Fibroblast of mammary gland (primary cell): ENCODE measurements at regions not wholly inside any gene's neighbourhood (a gene's known extent, or its start where the extent isn't known, plus 50 kb on each side); places are given as distances from the start of the nearest gene placed in this dataset.
"Not testable (repeated sequence)": the region's sequence is repeated elsewhere in the genome, so short reads cannot be mapped to it uniquely, and the experiment has no call there.

Experiments
- DNase-seq: peaks from one replicate; pipeline ENCODE4 v3.0.0-alpha.2; 2010; ENCODE audit warnings: low read depth
- H3K4me3 ChIP-seq: 2 replicates; pipeline ENCODE4 v1.5.1; 2011; ENCODE audit warnings: low read depth, mild to moderate bottlenecking, low read length, moderate library complexity; ENCODE audit not compliant: control insufficient read depth

DNA sequence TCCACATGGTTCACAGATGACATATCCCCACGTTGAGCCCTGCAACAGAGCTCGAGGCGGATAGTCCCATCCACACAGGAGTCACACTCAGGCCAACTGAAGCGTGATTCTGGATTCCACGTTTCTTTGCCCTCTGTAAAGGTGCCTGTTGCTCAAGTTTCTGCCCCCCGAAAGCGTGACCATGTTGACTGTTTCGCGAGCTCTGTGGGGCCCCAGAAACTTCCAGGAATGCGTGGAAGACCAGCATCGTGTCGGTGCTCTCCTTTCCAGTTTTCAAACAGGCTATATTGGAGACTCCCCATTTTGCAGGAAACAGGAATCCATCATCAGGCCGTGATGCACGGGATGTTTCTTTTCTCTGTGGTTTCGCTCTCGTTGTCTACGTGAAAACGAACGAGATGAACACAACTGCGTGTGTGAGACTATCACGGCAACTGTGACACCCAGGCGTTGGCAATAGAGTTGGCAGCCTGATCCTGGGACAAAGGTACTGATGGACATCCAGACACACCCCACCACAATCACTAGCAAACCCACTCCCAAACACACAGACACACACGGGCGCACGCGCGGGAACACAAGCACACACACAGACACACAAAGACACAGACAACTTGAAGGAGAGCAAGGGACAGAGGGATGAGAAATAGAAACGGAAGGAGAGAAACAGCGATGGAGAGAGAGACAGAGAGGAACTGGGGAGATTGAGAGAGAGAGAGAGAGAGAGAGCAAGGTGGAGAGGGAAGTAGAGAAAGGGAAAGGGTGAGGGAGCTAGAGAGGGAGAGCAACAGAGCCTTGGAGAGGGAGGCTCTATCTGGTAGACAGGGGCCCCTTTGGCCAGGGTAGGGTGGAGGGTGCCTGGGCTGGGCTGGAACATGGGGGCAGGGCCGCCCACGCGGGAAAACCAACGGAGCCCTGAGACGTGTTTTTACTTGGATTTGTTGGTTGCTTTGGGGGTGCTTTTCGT lies 1609.3 kb downstream of the SPATA31A7 start:
- DNase-seq: peak; percentile 32
- peak overlapping the region; percentile 23 for H3K4me3 ChIP-seq

DNA sequence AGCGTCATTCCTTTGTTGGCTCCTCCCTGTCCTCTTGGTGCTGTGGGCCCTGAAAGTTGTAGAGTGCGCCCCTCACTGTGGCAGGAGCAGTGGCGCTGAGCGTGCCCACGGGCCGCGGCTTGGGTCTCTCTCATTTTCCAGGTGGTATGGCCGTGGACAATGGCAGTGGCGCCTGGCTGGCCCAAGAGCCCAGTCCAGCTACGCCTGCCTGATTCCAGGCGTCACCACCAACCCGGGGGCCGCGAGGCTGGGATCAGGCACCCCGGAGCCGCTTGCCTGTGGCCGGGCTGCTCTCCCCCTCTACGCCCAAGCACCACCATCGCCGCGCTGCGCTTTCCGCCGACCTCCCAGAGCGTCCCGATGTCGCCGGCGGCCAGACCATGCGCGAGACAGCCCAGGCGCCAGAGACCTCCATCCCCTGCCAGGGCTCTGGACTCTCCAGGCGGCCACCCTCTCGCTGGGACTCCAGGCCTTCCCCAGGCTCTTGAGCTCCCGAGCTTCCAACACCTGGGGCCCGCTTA lies 1610.1 kb downstream of the SPATA31A7 start:
- not testable (repeated sequence) for DNase-seq, H3K4me3 ChIP-seq

DNA sequence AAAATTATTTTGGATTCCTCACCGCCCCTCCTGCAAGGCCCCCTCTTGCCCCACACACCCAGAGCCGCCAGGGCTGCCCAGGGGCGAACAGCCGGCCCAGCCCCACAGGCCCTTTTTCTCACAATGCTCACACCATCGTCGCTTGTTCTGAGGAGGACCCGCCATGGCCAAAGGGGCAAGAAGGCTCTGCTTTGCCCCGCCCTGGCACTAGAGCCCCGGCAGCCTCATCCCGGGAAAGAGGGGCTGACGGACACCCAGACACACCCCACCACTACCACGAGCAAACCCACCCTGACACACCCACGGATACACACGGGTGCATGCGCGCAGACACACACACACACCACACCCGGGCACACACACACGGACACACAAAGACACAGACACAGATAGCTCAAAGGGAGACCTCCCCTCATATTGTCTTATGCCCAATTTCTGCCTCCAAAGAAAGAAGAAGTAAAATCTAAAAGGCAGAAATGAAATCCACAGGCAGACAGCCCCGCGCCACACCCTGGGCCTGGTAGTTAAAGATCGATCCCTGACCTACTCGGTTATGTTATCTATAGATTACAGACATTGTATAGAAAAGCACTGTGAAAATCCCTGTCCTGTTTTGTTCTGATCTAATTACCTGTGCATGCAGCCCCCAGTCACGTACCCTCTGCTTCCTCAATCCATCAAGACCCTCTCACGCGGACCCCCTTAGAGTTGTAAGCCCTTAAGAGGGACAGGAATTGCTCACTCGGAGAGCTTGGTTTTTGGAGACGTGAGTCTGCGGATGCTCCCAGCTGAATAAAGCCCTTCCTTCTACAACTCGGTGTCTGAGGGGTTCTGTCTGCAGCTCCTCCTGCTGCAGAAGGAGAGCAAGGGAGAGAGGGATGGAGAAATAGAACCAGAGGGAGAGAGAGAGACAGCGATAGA lies 1610.9 kb downstream of the SPATA31A7 start:
- peak overlapping the region; percentile 16 for H3K4me3 ChIP-seq
- not testable (repeated sequence) for DNase-seq

DNA sequence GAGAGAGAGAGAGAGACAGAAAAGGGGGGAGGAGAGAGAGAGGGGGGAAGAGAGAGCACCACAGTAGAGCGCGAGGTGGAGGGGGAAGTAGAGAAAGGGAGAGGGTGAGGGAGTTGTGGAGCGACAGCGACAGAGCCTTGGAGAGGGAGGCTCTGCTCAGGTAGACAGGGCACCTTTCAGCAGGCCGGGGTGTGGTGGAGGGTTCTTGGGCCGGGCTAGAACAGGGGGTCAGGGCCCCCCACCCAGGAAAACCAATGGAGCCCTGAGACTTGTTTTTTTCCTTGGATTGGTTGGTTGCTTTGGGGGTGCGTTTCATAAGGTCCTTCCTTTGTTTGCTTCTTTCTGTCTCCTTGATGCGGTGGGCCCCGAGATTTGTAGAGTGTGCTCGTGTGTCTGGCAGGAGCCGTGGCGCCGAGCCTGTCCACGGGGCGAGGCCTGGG lies 1611.6 kb downstream of the SPATA31A7 start:
- H3K4me3 ChIP-seq: peak overlapping the region; percentile 34
- DNase-seq: not testable (repeated sequence)

DNA sequence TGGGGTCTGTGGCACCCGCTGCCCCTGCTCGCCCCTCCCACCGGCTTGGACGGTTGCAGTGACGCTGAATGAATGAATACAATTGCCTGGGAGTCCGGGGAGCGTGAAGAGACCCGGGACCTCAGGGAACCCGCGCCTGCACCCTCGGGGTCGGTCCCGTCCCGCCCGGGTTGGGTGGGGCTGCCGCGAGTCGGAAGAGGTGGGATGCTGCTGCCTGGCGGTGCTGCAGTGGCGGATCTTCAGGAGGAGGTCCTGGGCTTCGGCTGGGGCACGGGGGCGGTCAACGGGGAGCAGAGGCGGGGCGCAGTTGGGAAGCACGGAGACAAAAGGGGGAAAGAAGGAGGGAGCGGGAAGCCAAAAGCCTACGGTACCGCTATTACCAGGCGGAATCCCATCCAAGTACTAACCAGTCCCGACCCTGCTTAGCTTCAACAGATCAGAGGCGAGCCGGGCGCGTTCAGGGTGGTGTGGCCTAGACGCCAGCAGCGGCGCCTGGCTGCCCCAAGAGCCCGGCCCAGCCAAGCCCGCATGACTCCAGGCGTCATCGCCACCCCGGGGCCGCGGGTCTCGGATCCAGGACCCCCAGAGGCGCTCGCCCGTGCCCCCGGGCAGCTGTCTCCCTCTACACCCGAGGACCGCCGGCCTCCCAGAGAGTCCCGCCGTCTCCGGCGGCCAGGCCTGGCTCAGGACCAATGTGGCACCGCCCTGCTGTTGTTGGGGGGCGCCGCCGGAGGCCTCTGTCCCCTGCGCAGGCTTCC lies 1612.3 kb downstream of the SPATA31A7 start:
- DNase-seq: peak; percentile 62
- peak overlapping the region; percentile 58 for H3K4me3 ChIP-seq

DNA sequence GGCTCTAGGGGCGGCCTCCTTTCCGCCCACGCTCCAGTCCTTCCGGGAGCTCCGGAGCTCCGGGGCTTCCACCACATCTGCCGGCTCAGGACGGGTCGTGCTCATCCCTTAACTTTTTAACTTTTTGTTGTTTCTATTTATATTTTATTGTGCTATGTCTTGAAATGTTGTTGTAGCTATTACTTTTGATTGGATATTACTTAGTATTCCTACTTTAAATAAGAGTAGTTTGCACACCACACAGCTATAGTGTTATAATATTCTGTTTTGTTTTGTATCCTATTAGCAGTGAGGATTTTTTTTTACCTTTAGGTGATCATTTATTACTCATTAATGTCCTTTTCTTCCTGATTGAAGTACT lies 1612.9 kb downstream of the SPATA31A7 start:
- H3K4me3 ChIP-seq: peak overlapping the region; percentile 58
- not testable (repeated sequence) for DNase-seq

DNA sequence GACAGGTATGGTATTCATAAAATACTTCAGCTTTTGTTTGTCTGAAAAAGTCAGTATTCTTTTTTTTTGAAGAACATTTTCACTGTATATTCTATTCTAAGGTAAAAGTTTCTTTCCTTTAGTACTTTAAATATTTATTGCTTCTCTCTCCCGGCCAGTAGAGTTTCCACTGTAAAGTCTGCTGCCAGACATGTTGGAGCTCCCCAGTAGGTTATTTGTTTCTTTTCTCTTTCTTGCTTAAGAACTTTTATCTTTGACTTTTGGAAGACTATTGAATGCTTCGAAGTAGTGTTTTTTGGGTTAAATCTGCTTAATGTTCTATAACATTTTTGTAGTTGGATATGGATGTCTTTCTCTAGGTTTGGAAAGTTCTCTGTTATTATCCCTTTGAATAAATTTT lies 1613.3 kb downstream of the SPATA31A7 start:
- not testable (repeated sequence) for DNase-seq, H3K4me3 ChIP-seq

DNA sequence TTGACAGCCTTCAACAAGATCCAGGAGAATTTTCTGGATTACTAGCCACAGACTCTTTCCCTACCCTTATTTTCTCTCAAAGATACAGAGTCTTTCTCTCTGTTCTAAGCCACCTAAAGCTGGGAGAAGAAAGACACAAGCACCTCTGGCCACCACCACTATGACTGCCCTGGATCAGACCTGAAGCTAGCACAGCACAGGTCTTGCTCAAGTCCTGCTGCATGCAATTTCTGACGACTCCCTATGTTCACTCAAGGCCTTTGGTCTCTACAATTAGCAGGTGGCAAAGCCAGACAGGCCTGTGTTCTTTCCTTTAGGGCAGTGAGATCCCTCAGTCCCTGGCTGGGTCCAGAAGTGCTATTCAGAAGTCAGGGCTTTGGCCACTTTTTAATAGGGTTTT lies 1614.5 kb downstream of the SPATA31A7 start:
- not testable (repeated sequence) for DNase-seq, H3K4me3 ChIP-seq

DNA sequence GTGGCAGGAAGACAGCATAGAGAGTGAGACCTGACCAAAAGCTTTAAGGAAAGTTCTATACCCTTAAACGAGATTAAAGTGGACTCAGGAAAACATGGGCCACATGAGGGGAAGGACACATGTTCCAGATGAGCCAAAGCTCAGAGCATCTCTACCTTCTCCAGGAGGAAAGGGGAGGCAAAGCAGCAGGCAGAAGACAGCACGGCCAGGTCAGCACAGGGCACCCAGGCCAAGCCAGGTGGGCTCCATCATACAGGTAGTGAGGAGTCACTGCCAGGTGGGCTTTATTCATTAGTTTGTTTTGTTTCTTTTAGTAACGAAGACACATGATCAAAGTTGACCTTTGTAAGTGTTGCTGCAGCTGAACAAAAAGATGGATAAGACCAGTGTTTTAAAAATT lies 1617.6 kb downstream of the SPATA31A7 start:
- DNase-seq, H3K4me3 ChIP-seq: not testable (repeated sequence)

DNA sequence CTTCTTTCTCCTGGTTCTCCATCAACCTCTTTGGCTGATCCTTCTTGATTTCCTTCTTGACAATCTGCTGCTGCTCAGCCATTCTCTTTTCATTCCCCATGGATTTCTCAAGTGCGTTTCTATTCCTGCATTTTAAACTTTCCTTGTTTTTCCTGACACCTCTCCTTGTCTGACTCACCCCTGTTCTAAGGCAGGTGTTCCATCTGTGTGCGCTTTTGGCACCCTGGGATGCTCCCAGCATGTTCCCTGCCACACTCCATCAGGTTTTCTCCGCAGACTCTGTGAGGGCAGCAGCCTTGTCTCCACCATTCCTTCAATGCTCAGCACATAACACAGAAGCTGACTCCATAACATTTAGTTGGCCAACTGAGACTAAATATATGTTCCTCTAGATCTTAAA lies 1618.2 kb downstream of the SPATA31A7 start:
- not testable (repeated sequence) for DNase-seq, H3K4me3 ChIP-seq

DNA sequence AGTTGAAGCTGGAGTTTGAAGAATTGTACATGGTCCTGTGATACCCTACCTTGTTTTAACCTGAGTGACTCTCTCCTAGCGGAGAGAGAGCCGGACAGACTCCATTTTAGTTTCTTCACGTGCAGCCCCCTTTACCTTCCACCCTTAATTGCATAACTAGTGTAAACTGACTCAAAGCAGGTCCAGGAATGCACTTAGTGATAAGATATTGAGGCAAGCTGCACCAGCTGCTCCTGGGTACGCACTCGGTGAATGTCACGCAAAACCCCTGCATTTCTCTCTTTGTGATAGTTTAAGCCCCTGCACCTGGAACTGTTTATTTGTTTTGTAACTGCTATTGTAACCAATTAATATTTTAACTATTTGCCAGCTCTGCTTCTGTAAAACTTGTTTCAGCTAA lies 1620.5 kb downstream of the SPATA31A7 start:
- not testable (repeated sequence) for DNase-seq, H3K4me3 ChIP-seq

DNA sequence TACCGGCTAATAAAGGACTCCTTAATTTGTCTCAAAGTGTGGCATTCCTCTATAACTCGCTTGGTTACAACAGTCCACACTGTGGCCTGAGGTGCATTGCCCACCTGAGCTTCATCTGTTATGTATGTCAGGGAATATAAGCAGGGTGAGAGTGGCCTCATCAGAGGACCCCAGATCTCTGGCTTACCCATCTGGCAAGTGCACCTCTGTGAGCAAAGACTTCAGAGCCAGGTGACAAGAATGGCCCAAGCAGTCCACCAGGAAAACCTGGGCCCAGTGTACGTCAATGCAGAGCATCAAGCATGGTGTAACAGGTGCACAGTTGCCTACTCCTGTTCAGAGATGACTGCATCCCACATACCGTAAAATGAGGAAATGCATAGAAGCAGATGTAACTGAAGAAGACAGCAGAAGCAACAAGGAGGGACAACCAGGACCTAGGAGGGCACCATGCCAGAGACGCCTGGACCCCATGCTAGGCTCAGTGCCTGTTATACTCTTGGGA lies 1621.0 kb downstream of the SPATA31A7 start:
- not testable (repeated sequence) for H3K4me3 ChIP-seq, DNase-seq

DNA sequence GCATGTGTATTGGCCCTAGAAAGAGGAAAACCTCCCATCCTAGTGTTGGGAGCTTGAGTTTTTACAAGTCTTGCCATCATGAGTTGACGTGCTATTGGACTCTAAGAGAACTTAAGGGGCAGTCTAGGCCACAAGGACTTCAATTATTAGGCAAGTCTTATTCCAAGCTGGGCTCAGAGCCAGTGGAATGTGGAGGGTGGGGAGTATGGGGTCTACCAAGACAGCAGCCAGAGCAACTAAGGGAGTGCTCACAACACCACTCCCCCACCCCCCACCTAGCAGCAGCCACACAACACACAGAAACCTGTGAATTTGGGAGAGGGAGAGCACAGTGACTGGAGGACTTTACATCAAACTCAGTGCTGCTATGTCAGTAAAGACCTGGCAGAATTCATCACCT lies 1625.6 kb downstream of the SPATA31A7 start:
- not testable (repeated sequence) for H3K4me3 ChIP-seq, DNase-seq

DNA sequence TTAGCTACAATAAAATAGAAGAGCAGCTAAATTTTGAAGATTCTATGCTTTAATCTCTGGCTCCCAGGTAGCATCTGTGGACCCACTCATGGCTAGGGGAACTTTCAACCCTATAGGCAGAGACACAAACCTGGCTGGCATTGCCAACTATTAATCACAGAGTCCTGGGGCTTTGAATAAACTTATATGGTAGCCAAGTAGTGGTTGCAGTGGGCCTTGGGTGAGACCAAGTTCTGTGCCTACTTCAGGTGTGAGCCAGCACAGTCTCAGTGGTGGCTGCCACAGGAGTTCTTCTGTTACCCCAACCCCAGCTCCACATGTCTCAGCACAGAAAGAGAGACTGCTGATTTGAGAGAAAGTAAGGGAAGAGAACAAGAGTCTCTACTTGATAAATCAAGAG lies 1626.5 kb downstream of the SPATA31A7 start:
- DNase-seq, H3K4me3 ChIP-seq: not testable (repeated sequence)

DNA sequence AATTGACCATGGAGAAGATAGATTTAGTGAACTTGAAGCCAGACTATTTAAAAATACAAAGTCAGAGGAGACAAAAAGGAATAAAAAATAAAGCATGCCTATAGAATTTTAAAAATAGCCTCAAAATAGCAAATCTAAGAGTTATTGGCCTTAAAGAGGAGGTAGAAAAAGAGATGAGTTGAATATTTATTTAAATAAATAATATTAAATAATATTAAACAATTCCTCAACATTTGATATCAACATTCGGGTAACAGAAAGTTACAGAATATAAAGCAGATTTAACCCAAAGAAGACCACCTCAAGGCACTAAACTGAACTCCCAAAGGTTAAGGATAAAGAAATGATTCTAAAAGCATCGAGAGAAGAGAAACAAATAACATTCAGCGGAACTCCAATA lies 1627.4 kb downstream of the SPATA31A7 start:
- H3K4me3 ChIP-seq, DNase-seq: not testable (repeated sequence)

DNA sequence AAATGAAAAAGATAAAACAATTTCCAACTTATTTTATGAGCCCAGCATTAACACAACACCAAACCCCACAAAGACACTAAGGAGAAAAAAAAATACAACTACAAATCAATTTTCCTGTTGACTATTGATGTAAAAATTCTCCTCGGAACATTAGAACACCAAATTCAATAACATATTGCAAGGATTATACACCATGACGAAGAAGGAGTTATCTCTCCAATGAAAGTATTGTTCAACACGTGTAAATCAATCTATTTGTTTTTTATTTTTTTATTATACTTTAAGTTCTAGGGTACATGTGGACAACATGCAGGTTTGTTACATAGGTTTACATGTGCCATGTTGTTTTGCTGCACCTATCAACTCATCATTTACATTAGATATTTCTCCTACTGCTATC lies 1632.3 kb downstream of the SPATA31A7 start:
- H3K4me3 ChIP-seq, DNase-seq: not testable (repeated sequence)

DNA sequence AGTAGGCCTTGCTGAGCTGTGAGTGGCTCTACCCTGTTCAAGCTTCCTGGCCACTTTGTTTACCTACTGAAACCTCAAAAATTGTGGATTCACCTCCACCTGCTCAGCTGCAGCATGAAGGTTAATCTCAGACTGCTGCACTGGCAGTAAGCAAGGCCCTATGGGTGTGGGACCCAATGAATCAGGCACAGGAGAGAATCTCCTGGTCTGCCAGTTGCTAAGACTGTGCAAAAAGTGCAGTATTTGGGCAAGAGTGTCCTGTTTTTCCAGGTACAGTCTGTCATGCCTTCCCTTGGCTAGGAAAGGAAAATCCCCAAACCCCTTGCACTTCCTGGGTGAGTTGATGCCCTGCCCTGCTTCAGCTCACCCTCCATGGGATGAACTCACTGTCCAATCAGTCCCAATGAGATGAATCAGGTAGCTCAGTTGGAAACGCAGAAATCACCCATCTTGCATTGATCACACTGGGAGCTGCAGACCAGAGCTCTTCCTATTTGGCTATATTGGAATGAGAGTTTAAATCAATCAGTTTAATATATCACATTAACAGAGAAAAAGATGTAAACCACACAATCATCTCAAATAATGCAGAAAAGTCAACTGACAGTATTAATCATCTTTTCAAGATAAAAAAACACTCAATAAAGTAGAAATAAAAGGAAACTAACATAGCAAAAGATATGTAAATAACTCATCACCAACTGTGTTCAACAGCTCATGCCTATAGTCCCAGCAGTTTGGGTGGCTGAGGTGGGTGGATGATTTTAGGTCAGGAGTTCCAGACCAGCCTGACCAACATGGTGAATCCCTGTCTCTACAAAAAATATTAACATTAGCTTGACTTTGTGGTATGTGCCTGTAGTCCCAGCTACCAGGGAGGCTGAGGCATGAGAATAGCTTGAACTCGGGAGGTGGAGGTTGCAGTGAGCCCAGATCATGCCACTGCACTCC lies 1638.4 kb downstream of the SPATA31A7 start:
- not testable (repeated sequence) for DNase-seq, H3K4me3 ChIP-seq
